Stimulated activated CD4-positive, alpha-beta T cell treated with anti-CD3 and anti-CD28 coated beads, Interleukin-4, amount 100 ng/mL, for 48 hours (primary cell): ENCODE measurements at regions not wholly inside any gene's neighbourhood (a gene's known extent, or its start where the extent isn't known, plus 50 kb on each side); places are given as distances from the start of the nearest gene placed in this dataset.
"Not testable (repeated sequence)": the region's sequence is repeated elsewhere in the genome, so short reads cannot be mapped to it uniquely, and the experiment has no call there.

Experiments used
- DNase-seq, 2 donors: peaks; one replicate each; pipeline ENCODE4 v3.0.0-alpha.2; 2020; ENCODE audit warnings: low read depth in 2 of 2

DNA sequence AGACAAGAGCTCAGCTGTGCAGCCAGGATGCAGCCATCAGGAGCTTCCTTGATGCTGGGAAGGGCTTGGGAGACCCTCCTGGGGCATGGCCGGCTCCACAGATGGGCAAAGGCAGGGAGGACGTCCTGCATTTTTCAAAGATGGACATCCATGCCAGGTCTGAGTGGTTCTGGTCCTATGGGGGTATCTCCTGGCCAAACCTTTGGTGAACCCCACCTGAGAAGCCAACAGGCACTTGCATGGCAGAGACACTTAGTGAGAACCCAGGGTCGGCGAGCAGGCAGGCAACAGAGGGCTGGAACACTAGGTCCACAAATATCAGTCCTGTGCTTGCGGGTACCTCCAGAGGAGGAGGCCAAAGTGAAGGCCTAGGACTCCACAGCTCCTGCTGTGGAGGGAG lies 70.0 kb downstream of the KCTD15 start:
- no peak for DNase-seq

DNA sequence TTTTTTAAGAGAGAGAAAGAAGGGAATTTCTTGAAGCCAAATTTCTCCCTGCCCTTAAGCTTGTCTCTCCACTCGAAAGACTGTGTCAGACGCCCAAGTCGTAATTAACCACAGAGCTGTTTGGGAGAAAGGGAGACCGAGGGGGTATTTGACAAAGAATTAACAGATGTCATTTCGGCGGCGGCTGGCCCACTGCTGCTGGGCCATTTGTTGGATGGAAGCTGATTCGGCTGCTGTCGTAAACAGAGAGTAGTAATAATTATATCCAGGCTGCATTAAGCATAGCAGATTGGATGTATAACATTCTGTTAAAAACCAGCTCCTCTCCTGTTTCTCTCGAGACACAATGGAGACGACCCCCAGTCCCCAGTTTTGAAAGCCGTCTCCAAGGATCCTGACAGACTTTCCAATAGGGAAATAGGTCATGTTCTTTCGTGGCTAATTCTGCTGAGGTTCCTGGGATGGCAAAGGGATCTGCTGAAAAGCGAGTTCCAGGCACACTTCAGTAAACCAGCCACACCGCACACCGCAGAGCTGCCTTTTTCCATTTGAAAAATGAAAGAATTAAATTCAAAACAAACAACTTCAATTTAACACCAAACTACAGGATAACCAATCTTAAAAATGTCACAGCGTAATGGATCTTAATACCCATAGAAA lies 71.5 kb downstream of the KCTD15 start:
- no peak for DNase-seq

DNA sequence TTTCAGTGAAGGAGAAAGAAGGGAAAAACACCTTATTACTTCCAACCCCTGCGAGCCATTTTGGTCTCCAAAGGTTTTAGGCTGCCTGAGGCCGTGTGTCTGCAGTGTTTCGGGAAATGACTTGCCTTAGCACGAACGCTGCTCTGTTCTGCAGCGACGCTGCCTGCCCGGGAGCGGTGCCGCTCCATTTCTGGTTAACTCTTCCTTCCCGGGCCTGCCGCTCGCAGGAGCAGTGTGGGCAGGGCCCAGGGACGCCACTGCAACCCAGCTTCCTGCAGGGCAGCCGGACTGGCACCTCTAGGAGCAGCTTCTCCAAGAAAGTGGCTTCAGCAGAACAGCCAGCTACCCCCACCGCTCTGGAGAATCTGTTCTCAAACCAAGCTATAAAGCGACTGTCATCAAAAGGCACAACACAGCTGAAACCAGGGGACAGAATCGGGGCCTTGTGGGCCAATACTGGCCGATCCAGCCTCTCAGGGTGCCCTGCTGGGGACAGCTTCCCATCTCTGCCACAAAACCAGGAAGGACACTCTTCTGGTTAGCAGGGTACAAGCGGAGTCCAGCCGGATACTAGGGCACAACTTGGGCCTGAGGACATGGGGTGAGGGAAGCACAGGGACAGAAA lies 72.2 kb downstream of the KCTD15 start:
- no peak for DNase-seq

DNA sequence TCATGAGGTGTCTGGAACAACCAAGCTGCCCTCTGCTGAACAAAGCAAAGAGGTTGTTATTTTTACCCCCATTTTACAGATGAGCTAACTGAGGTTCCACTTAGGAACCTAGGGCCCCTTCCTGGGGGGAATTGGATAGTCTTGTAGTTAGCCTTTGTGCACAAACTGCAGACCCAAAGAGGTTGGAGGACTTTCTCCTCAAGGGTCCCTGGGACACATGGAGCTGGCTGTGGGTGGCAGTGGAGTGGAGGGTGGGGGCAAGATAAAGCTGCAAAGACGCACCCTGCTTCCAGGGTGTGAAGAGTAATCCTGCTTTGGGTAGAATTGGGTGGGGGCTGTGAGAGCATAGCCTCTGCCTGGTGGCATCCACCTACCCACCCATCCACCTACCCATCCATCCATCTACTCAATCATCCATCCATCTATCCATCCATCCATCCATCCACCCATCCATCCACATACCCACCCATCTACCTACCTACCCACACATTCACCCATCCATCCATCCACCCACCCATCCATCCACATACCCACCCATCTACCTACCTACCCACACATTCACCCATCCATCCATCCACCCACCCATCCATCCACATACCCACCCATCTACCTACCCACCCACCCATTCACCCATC lies 73.7 kb downstream of the KCTD15 start:
- not testable (repeated sequence) for DNase-seq

DNA sequence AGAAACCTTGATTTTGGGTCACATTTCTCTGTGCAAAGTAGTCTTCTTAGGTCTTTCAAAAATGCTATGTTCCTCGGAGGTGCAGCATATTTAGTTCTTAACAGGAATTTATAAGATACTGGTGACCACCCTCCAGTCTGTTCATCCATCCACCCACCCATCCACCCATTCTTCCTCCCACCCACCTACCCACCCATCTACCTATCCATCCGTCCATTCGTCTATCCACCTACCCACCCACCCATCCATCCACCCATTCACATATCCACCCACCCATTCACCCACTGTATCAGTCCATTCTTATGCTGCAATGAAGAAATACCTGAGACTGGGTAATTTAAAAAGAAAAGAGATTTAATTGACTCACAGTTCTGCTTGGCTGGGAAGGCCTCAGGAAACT lies 74.9 kb downstream of the KCTD15 start:
- no peak for DNase-seq

DNA sequence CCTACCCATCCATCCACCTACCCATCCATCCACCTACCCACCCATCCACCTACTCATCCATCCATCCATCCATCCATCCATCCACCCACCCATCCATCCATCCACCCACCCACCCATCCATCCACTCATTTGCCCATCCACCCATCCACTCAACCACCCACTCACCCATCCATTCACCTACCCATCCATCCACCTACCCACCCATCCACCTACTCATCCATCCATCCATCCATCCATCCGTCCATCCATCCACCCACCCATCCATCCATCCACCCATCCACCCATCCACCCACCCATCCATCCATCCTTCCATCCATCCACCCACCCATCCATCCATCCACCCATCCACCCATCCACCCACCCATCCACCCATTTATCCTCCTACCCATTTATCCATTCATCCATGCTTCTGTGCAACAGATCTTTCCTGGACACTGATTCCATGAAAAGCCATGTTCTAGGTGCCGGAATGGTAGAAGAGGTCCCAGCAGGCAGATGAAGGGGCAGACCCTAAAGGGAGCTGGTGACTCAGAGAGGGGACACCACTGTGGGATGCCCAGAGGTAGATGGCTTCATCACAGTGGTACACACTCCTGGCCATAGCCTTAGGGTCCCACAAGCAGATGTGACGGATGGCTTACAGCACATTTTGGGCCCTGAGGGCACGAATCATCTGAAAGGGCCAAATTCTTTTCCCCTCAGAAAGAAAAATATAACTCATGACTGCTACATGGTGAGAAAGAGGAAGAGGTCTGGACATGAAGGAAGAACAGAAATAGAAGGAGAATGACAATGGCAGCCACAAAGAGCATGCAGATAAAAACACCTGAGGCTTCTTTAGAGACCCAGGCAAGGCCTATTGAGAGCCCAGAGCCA lies 76.0 kb downstream of the KCTD15 start:
- DNase-seq = no peak

DNA sequence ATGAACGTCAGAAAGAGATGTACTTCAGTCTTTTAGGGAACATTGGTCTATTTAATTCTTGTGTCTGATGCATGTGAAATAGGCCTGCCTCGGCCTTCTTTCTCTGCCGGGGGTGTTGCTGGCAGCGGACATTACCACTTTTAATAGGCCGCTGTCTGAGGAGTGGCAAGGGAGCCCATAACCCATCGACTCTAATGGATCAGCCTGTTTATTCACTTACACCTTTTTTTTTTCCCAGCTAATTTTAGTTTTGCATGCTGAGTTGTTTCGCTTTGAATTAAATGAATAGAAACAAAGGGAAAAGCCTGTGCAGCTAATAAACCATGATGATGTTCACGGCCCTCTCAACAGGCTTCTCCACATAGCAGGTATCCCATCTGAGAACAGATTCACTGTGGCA lies 78.4 kb downstream of the KCTD15 start:
- DNase-seq = no peak

DNA sequence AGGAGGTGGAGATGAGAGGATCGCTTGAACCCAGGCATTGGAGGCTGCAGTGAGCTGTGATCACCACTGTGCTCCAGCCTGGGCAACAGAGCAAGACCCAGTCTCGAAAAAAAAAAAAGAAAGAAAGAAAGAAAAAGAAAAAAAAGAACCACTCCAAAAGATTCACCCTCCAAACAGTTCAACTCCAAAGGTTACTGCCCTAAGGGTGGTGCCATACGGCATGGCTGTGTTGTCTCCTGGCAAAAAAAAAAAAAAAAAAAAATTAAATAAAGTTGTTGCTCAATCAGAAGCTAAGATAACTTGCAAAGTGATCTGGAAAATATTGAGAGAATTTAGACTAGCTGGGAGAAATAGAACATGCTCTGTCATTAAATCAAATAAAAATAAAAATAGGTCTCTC lies 79.5 kb downstream of the KCTD15 start:
- DNase-seq = no peak

DNA sequence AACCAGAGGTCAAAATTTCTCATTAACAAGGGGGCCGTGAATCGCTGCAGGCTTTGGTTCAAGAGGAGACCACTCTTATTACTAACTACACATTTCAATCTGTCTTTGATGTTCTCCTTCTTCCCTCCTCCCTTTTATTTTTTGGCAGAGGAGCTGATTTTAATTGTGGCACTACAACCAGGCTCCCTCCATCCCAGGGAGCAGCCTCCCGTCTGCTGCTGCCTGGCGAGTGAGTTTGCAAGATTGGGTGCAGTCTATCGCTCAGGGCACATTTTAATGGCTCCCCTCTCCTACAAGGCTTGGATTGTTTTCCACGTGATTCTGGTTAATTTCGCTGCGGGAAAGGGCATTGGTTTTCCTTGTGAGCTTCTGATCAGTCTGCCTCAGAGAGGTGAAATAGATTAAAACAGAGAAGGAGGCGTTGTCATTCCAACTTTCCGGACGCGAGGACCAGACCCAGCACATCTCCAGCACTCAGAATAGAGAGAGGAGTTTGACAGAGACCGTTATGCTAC lies 81.4 kb downstream of the KCTD15 start:
- no peak for DNase-seq

DNA sequence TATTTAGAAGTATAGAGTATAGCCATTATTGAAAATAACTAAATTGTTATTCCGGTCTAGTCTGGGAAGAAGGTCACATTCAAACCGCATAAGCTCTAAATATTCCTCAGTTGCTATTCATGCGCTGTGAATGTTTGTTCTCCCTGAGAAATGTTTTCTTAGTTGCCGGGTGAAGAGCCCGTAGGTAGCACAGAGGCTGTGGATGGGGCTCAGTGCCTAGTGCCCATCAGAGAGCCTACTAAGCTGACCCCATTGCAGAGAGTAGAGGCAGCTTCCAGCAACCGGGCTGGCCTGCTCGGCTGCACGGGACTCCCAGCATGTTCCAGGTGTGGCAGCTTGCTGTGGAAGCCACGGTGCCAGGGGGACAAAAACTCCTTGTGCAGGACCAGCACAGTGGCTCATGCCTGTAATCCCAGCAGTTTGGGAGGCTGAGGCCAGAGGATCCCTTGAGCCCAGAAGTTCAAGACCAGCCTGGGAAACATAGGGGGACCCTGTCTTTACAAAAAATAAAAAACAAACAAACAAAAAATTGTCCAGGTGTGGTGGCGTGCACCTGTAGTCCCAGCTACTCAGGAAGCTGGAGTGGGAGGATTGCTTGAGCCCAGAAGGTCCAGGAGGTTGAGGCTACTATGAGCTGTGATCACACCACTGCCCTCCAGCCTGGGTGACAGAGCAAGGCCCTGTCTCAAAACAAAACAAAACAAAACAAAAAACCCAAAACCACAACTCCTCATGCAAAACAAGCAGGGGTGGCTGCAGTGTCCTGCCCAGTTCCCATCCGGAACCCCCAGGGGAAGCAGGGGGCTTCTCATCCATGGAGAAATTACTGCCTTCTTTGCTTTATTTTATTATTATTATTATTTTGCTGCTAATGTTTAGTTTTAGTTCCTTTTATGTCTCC lies 82.5 kb downstream of the KCTD15 start:
- no peak for DNase-seq

DNA sequence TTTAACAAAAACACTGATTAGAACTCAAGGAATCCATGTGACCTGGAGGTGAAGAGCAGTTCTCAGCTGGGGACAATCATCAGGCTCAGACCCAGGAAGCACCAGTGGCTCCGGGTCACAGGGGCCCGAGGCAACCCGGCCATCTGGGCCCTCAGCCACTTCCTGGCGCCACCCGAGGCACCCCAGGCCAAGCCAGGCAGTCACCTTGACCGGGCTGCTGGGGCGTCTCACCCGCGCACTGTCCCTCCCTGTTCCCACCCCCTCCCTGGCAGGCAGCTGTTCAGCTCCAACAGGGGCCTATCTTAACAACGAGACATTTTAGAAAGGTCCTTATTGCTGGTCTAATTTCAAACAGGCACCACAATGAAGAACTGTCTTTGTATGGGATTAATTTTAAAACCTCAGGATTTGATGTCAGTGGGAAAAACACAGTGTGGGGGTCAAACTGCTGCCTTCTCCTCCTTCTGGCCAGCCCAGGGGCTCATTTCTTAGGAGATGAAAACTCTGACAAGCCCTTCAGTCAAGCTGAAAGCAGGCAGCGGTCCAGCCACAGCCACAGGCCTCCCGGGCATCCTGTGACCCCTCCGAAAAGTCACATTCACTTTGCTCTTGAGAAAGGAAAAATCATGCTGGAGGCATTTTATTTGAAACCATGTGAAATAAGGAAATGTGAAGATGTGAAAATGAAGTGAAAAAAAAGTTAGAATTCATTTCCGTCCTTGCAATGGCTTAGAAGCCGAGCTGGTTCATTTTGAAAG lies 83.3 kb downstream of the KCTD15 start:
- no peak for DNase-seq

DNA sequence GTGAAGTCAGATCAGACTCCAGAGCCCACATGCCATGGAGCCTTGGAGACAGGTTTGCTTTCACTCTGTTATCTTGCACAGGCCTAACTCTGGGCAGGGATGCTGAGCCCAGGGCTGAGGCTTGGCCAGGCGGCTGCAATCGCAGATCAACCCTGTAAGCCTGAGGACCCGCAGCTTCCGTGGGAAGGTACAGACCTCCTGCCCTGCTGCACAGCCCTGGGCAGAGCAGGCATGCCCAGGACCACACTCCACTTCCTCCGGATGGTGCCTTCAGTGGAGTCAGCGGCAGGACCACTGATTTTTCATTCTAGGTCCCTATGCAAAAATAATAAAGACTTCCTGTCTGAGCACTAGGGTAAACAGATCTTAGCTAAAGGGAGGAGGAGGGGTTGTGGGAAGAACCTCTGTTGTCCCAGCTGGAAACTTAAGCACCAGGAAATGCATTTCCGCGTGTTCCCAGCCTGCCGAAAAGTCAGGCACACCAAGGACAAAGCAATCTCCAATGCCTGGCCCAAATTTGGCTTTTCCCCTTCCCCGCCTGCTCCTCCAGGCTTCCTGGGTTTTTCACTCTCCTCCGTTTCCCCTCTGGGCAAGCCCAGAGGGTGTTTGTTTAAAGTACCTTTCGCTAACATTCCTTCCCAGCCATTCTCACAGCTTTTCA lies 87.3 kb downstream of the KCTD15 start:
- DNase-seq = no peak

DNA sequence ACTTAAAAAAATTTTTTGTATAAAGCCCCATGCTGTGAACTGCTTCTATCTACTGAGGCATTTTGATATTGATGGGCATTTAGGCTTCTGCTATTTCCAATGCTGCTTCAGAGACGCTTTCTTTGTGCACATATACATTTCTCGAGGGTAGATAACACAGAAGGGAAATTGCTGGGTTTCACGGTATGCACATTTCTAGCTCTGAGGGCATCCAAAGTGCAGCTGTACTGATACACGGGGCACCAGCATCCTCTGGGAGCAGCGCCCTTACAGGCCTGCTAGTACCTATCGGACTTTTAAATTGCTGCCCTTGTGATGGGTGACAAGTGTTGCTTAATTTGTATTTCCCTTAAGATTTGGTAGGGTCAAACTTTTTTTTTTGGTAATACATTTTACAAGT lies 88.6 kb downstream of the KCTD15 start:
- DNase-seq = no peak

DNA sequence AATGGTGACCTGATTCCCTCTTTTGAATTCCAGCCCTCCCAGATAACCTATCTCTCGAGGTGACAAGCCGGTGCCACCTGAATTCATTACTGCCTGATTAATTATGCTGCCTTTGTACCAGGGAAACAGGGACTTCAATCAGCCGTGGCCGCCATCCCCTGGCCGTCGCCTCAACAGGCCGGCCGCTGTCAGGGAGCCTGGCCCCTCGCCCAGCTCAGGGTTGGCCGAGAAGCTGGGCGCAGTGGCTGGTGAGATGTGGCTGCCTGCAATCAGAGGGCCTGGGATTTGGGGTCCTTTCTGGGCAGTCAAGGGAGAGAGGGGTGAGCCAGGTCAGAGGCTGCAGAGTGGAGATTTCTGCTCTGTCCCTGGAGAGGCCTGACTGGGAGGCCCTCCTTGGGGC lies 91.2 kb downstream of the KCTD15 start:
- no peak for DNase-seq

DNA sequence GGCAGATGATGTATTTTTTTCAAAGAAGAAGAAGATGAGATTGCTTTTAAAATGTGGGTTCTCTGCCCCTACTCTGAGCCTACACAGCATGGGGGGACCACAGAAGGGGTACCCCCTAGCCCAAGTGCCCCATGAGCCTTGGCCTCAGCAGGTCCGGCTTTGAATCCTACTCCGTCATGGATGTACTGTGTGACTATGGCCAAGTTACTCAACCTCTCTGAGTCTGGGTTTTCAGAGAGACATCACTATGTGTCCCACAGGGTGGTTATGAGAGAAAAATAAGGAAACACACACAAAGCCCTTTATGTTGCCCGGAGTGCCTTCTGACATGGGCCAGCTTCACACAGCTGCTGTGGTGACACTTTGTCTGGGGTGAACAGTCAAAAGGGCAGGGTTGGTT lies 92.0 kb downstream of the KCTD15 start:
- DNase-seq = no peak

DNA sequence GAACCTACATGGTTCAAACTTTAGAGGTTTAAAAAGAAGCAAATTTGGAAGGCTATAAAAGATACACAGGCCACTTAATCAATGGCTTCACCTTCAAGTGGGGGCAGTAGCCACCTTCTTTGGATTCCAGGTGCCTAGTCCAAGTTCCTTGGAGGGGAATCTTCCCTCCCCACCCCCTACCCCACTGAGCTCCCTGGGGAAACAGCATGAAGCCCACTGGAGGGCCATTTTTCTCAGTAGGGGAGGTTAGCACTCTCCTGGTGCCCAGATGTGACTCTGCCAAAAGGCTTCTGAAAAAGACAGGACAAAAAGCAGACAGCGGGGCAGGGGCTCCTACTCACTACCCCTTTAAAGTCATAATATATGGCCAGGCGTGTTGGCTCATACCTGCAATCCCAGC lies 93.9 kb downstream of the KCTD15 start:
- DNase-seq = no peak

DNA sequence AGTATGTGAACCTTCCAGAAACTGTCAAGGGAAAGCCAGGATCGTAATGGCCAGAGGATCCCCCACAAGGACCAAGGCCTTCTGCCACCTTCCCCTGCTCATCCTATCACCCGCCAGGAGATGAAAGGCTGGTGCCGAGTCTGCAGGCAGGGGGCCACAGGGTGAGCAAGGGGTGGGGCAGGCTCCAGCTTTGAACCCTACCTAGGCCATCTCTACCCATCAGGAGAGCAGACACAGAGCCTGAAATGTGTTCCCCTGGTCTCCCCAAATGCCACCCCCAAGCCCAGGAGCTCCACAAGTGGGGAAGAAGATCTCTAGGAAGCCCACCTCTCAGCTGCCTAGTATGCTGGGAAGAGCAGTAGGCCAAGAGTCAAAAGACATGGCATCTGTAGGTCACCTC lies 95.1 kb downstream of the KCTD15 start:
- no peak for DNase-seq

DNA sequence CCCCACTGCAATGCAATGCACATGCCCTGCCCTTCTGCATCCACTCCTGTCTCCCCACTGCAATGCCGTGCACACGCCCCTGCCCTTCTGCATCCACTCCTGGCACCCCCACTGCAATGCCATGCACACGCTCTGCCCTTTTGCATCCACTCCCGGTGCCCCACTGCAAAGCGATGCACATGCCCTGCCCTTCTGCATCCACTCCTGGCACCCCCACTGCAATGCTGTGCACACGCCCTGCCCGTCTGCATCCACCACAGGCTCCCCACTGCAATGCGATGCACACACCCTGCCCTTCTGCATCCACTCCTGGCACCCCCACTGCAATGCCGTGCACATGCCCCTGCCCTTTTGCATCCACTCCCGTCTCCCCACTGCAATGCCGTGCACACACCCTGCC lies 98.1 kb downstream of the KCTD15 start:
- no peak for DNase-seq

DNA sequence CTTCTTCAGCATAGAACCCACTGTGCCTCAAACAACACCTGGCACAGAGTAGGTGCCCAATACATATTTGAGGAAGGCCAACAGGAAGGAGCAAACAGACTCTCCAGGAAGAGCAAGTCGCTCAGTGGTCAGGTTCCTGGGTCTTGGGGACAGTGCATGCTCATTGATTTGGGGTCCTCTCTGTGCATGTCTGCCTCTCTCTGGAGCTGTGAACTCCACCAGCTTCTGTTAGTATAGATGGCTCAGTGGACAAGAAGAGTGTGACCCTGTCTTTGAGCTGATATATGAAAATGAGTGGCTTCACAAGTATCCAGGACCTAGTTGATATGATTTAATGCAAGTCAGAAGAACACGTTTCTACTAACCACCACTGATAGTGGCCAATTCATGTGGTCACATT lies 98.7 kb downstream of the KCTD15 start:
- DNase-seq = no peak
